GM12892 (cell line): ENCODE measurements at regions not wholly inside any gene's neighbourhood (a gene's known extent, or its start where the extent isn't known, plus 50 kb on each side); places are given as distances from the start of the nearest gene placed in this dataset.

Source experiments
- POLR2A ChIP-seq: IDR thresholded peaks from 2 replicates; pipeline ENCODE4 v1.6.1; 2011; ENCODE audit warnings: low read depth, low read length, control low read depth
- POLR2AphosphoS5 ChIP-seq: IDR thresholded peaks from 2 replicates; pipeline ENCODE4 v1.6.1; 2011; ENCODE audit warnings: low read depth, low read length, control low read depth

DNA sequence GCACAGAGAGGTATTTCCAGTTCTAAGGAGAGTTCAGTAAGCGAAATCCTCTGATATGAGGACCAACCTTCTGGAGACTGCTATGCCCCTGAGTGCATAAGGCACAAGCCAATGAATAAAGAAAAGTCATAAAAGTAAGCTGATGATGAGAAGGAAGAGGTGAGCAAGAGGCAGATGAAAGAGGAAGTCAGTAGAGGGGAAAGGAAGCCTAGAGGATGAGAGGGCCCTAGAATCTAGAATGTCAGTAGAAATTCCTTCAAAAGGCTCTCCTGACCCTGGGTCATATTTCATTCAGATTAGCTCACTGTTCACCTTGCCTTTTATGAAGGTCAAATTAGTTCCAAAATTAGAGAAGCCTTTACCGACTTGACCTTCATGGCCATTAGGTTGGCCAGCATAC is 209.2 kb downstream of the CD83 start:
- TF ChIP-seq POLR2A (no peak), POLR2AphosphoS5 (no peak)
